ENCODE measurements at regions not wholly inside any gene's neighbourhood (a gene's known extent, or its start where the extent isn't known, plus 50 kb on each side); places are given as distances from the start of the nearest gene placed in this dataset.

- H3K27me3 ChIP-seq, result no peaks in the 10 kb centered on the region
- DNase-seq (peak in 1 of 2 donors; percentile 58), ATAC-seq (ENCODE audit: low FRiP score in 2 of 2) (peak; percentile 59 to 68)
- no peak overlapping the region for H3K4me3 ChIP-seq
- no peak for TF ChIP-seq POLR2AphosphoS5 (IDR thresholded peaks at IDR 0.05)
- TF ChIP-seq EP300 (IDR thresholded peaks at IDR 0.05), result no peak
- TF ChIP-seq POLR2A (IDR thresholded peaks at IDR 0.05), result no peak
- no peak for TF ChIP-seq CTCF (IDR thresholded peaks at IDR 0.05)
- WGBS, 2 donors, result 37 to 40% methylated on average over 13 of the region's 13 CpGs
- peak overlapping the region in 3 of 4 donors; percentile 25 to 57 (median 40) for H3K27ac ChIP-seq
- peaks cover 12 to 19% (median 16%) of the 10 kb centered on the region in 4 donors for H3K4me1 ChIP-seq
- no peaks in the 10 kb centered on the region for H3K9me3 ChIP-seq
- no peaks in the 10 kb centered on the region for H3K36me3 ChIP-seq
These were observed 92.0 kb upstream of the MKLN1 start for GRCh38 chr7:131235489-131236317.

DNA sequence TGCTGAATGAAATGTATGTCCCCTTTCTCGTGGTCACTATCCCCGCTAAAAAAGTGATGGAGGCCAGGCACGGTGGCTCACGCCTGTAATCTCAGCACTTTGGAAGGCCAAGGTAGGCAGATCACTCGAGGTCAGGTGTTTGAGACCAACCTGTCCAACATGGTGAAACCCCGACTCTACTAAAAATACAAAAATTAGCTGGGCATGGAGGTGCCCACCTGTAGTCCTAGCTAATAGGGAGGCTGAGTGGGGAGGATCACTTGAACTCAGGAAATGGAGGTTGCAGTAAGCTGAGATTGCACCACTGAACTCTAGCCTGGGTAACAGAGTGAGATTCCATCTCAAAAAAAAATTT is 91.4 kb upstream of the MKLN1 start:
- Histone ChIP-seq H3K36me3 (no peaks in the 10 kb centered on the region), H3K27ac (no peak overlapping the region), H3K27me3 (no peaks in the 10 kb centered on the region), H3K9me3 (no peaks in the 10 kb centered on the region), H3K4me1 (peaks cover 12 to 16% (median 14%) of the 10 kb centered on the region in 4 donors), H3K4me3 (no peak overlapping the region)
- no peak for ATAC-seq (ENCODE audit: low FRiP score in 2 of 2)
- no peak for DNase-seq
- TF ChIP-seq CTCF (IDR thresholded peaks at IDR 0.05) (no peak), EP300 (IDR thresholded peaks at IDR 0.05) (no peak), POLR2A (IDR thresholded peaks at IDR 0.05) (no peak), POLR2AphosphoS5 (IDR thresholded peaks at IDR 0.05) (no peak)
- WGBS, 2 donors, result 91 to 93% methylated on average over 6 of the region's 6 CpGs

DNA sequence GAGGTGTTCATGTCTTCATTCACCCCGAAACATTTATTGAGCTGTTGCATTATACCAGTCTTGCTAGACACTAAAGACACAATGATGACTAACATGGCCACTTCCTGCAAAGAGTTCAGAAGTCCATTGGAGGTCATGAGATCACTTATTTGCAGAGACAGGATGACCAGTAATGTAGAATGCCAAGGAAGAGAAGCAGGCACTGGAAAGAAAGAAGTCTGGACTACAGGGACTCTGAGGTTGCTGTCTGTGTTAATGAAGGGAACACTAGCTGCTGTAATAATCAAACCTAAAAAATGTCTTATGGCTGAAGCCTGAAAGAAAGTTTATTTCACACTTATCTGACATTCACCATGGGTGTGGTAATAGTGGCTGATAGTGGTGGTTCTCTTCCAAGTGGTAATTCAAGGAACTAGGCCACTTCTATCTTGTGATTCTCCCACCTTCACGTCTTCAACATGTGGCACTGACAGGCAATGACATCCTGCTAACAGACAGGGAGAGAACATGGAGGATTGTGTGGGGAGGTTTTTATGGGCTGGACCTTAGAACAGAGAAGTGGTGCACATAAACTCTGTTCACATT is 89.2 kb upstream of the MKLN1 start:
- Histone ChIP-seq H3K27ac (no peak overlapping the region), H3K4me3 (no peak overlapping the region), H3K4me1 (peaks cover 12 to 14% (median 13%) of the 10 kb centered on the region in 4 donors), H3K9me3 (no peaks in the 10 kb centered on the region), H3K27me3 (no peaks in the 10 kb centered on the region), H3K36me3 (no peaks in the 10 kb centered on the region)
- TF ChIP-seq EP300 (IDR thresholded peaks at IDR 0.05) (no peak), CTCF (IDR thresholded peaks at IDR 0.05) (no peak), POLR2AphosphoS5 (IDR thresholded peaks at IDR 0.05) (peak in 1 of 2 donors; percentile 6)
- ATAC-seq (ENCODE audit: low FRiP score in 2 of 2) (peak in 1 of 2 donors; percentile 81), DNase-seq (no peak)
- WGBS, 2 donors, result 71 to 75% methylated on average over 2 of the region's 2 CpGs

GRCh38 chr7:131241386-131241785 is 86.3 kb upstream of the MKLN1 start:
- ATAC-seq (ENCODE audit: low FRiP score in 2 of 2) (no peak), DNase-seq (no peak)
- Histone ChIP-seq H3K4me1 (peaks cover 0 to 7% (median 3%) of the 10 kb centered on the region in 4 donors), H3K36me3 (no peaks in the 10 kb centered on the region), H3K9me3 (no peaks in the 10 kb centered on the region), H3K4me3 (no peak overlapping the region), H3K27me3 (no peaks in the 10 kb centered on the region), H3K27ac (no peak overlapping the region)
- TF ChIP-seq EP300 (IDR thresholded peaks at IDR 0.05) (no peak), POLR2A (IDR thresholded peaks at IDR 0.05) (no peak), POLR2AphosphoS5 (IDR thresholded peaks at IDR 0.05) (no peak), CTCF (IDR thresholded peaks at IDR 0.05) (no peak)
- 91 to 97% methylated on average over 3 of the region's 3 CpGs for WGBS, 2 donors

All from upper lobe of left lung (tissue), 6 donors.